CD1c-positive myeloid dendritic cell (primary cell): ENCODE measurements at regions not wholly inside any gene's neighbourhood (a gene's known extent, or its start where the extent isn't known, plus 50 kb on each side); places are given as distances from the start of the nearest gene placed in this dataset.

ENCODE experiments used
- DNase-seq: peaks from one replicate; pipeline ENCODE4 v3.0.0-alpha.2; 2016; ENCODE audit errors: extremely low spot score

- no peak for DNase-seq
These were observed 106.5 kb downstream of the CDH26 start for GRCh38 chr20:60064554-60065196.

- no peak for DNase-seq
These were observed 107.7 kb downstream of the CDH26 start for GRCh38 chr20:60065741-60066437.

- DNase-seq = no peak
These were observed 108.2 kb downstream of the CDH26 start for GRCh38 chr20:60066438-60066823.

- no peak for DNase-seq
These were observed 110.3 kb downstream of the CDH26 start for GRCh38 chr20:60068509-60068908.

- no peak for DNase-seq
These were observed 111.4 kb downstream of the CDH26 start for GRCh38 chr20:60069656-60070055.

- DNase-seq = no peak
These were observed 112.6 kb downstream of the CDH26 start for GRCh38 chr20:60070791-60071190.

GRCh38 chr20:60071965-60072364, 113.7 kb downstream of the CDH26 start:
- no peak for DNase-seq

- no peak for DNase-seq
These were observed 114.9 kb downstream of the CDH26 start for GRCh38 chr20:60073086-60073485.

- DNase-seq = no peak
These were observed 115.3 kb downstream of the CDH26 start for GRCh38 chr20:60073504-60073903.

- no peak for DNase-seq
These were observed 116.1 kb downstream of the CDH26 start for GRCh38 chr20:60074276-60074675.

GRCh38 chr20:60078351-60079250, 120.4 kb downstream of the CDH26 start:
- DNase-seq = peak; percentile 29

- no peak for DNase-seq
These were observed 122.2 kb downstream of the CDH26 start for GRCh38 chr20:60080401-60080800.

GRCh38 chr20:60085551-60086132, 127.4 kb downstream of the CDH26 start:
- no peak for DNase-seq

- no peak for DNase-seq
These were observed 128.8 kb downstream of the CDH26 start for GRCh38 chr20:60086821-60087562.

GRCh38 chr20:60087563-60088105, 129.4 kb downstream of the CDH26 start:
- DNase-seq = no peak

GRCh38 chr20:60088236-60088635, 130.0 kb downstream of the CDH26 start:
- DNase-seq = no peak

GRCh38 chr20:60090631-60091030, 132.4 kb downstream of the CDH26 start:
- no peak for DNase-seq

- DNase-seq = no peak
These were observed 133.1 kb downstream of the CDH26 start for GRCh38 chr20:60091305-60091704.

GRCh38 chr20:60091861-60092260, 133.6 kb downstream of the CDH26 start:
- no peak for DNase-seq

GRCh38 chr20:60092729-60093128, 134.5 kb downstream of the CDH26 start:
- no peak for DNase-seq

GRCh38 chr20:60095456-60095855, 137.2 kb downstream of the CDH26 start:
- DNase-seq = no peak
